NCI-H1417 treated with DMSO at 0.1 percent for 48 hours (cell line): ENCODE measurements at regions not wholly inside any gene's neighbourhood (a gene's known extent, or its start where the extent isn't known, plus 50 kb on each side); places are given as distances from the start of the nearest gene placed in this dataset.

ENCODE experiments used
- DNase-seq: peaks from one replicate; lab custom pipeline; 2025; lab: John Stamatoyannopoulos, UW

DNA sequence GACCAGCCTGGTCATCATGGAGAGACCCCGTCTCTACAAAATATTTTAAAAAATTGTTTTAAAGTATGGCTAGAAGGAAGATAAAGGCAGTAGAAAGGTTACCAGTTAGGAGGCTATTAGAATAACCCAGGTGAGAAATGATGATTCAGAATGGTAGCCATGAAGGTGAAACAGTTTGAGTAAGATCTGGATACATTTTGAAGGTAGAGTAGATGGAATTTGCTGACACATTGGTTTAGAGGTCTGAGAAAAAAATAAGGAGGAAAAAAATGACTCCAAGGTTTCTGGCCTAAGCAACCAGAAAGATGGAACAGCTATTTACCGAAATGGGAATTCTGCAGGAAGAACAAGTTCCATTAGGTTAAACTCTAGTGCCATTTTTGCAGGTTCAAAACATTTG is 167.9 kb upstream of the TAB2 start:
- DNase-seq = no peak

GRCh38 chr6:149150301-149150700 is 167.2 kb upstream of the TAB2 start:
- DNase-seq = no peak

DNA sequence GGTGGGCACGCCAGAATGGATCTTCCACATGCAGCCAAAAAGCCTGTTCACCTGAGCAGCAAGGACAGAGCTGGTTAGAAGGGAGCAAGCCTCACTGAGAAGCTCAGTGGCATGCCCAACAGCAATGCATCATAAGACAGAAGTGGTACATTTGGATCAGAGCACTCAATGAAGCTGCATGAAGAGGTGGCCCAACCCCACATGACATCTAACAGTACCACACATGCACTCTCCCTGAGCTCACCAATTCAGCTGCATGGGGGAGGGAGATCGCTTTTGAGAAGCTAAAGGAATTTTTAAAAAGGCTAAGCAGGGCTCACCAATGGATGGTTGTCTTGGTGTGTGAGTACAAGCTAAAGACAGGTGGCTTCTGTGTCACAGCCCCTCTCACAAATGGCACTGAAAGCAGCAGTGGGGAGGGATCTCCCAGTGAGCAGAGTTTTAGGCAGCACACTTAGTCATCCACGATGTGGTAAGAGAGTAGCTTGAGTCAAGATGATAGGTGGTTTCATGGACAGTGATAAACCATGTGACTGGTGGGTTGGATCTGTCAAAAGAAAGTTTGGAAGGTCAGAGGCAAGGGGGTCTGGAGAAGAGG is 166.6 kb upstream of the TAB2 start:
- no peak for DNase-seq

DNA sequence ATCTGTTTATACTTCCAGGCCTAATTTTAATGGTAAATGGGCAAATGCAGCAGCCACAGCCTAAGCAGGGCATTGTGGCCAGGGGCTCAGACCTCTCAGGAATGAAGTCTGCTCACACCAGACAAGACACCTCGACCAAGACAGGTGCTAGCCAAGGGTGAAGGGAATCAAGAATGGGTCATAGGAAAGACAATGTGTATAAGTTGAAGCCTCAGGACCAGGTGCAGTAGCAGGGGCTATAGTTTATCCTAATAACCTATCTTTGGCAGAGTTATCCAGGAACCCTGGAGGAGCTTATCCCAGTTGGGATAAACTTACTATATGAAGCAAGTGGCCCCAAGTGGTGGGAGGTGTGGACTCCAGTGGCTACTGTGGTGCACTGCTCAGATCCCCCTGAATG is 165.0 kb upstream of the TAB2 start:
- no peak for DNase-seq

DNA sequence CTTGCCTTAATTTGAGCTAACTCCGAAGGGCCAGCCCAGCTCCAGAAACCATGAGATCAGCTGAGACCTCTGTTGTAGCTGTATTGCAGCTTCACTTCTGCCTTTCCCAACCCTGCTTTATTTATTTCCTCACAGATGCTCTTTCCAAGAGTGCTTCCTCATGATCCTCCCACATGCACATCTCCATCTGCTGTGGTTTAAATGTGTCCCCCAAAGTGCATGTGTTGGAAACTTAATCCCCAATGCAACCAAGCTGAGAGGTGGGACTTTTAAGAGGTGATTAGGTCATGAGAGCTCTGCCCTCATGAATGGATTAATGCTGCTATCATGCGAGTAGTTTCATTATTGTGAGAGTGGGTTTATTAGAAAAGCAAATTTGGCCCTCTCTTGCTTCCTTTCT is 164.4 kb upstream of the TAB2 start:
- DNase-seq = no peak

GRCh38 chr6:149153693-149154092 is 163.8 kb upstream of the TAB2 start:
- DNase-seq = no peak

GRCh38 chr6:149154261-149154821 is 163.2 kb upstream of the TAB2 start:
- no peak for DNase-seq

- no peak for DNase-seq
These were observed 160.4 kb upstream of the TAB2 start for GRCh38 chr6:149157126-149157525.

GRCh38 chr6:149158076-149158475 is 159.4 kb upstream of the TAB2 start:
- DNase-seq = no peak

DNA sequence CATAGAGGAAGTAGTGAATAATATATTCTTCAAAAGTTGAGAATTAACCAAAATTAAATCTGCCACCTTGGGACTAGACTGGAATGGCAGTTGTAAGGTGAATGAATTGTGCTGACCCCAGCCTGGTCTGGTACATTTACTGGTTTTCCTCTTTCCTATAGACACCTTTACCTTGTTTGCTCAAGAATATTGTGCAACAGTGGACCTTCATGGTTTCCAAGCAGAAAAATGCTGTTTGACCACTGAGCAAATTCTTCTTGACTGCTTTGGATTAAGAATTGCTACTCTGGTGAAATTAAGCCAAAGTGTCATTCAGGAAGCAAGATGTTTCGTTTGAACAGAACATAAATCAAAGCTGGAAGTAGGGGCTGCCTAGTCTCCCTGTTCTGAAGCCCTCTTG is 156.6 kb upstream of the TAB2 start:
- DNase-seq = no peak

GRCh38 chr6:149162924-149163323 is 154.6 kb upstream of the TAB2 start:
- DNase-seq = no peak

DNA sequence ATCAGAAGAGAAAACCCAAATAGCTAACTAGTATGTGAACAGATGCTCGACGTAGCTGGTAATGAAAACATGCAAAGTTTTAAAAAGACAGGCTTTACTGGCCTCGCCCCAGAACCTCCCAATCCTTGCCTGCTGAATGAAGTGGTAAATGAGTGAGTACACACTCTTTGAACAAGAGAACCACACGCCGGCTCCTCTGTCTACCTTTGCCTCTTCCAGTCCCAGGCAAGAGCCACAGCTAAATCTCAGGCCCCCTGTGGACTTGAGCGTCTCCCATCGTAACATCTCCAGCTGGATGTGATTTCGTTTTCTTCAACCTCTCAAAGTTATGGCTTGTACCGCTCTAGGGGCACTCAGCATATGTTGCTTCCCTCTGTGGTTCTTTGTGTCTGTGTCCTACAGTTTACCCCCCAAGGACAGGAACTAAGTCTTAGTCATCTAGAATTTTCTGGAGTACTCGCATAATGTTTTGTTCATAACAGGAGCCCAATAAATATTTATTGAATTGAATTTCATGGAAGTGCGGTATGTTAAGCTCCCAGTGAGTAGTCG is 153.2 kb upstream of the TAB2 start:
- DNase-seq = no peak

DNA sequence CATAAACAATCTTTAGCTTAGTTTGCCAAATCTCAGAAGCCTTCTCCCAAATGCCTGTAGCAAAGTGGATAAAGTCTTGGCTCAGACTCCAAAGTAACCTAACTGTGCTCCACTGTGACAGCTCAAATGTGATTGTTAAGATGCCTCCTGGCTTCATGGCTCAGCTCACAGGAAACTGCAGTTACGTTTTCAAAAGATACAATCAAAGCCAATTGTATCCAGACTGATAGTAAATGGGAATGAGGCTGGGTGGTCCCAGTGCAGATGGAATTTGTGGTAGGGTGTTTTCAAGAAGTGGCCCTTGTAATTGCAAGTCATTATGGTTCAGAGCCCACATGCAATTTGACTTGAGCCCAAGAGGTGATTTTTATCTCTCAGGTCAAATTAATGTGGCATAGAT is 151.2 kb upstream of the TAB2 start:
- no peak for DNase-seq

- no peak for DNase-seq
These were observed 150.8 kb upstream of the TAB2 start for GRCh38 chr6:149166747-149167146.

- DNase-seq = no peak
These were observed 148.5 kb upstream of the TAB2 start for GRCh38 chr6:149168968-149169367.

GRCh38 chr6:149169761-149170511 is 147.6 kb upstream of the TAB2 start:
- no peak for DNase-seq

GRCh38 chr6:149170564-149171452 is 146.7 kb upstream of the TAB2 start:
- DNase-seq = peak; percentile 6

GRCh38 chr6:149173222-149173621 is 144.3 kb upstream of the TAB2 start:
- DNase-seq = no peak

- DNase-seq = no peak
These were observed 142.6 kb upstream of the TAB2 start for GRCh38 chr6:149174962-149175361.

DNA sequence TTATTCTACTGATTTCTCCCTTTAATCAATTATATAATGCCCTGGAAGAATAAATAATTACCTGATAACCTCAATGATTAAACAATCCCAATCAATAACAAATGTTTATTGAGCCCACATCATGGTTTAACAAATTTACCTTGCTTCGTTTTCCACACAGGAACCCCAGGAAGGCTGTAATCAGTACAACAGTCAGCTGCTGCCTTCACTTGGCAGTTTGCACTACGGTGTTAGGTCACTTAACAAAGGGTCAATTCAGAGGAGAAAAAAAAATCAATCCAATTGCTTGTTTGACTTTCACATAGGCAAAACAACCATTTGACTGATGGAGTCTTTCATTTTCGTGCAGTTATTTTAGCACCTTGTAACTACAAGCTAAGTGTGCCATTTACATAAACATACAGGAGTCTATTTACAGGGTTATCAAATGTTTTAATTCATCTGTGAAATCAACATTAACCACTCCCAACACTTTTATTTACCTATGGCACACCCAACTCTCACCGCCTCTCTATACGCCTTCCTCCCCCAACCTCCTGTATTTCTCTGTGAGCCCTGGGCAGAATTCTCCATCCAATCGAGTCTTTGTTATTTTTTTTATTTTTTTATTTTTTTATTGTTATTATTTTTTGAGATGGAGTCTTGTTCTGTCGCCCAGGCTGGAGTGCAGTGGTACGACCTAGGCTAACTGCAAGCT is 140.4 kb upstream of the TAB2 start:
- peak; percentile 86 for DNase-seq

GRCh38 chr6:149179431-149179830 is 138.1 kb upstream of the TAB2 start:
- no peak for DNase-seq

- no peak for DNase-seq
These were observed 136.2 kb upstream of the TAB2 start for GRCh38 chr6:149181304-149181703.
